Effector CD4-positive, alpha-beta T cell (primary cell): ENCODE measurements at regions not wholly inside any gene's neighbourhood (a gene's known extent, or its start where the extent isn't known, plus 50 kb on each side); places are given as distances from the start of the nearest gene placed in this dataset.

Experiments used
- DNase-seq: peaks from one replicate; pipeline ENCODE4 v3.0.0-alpha.2; 2020

DNA sequence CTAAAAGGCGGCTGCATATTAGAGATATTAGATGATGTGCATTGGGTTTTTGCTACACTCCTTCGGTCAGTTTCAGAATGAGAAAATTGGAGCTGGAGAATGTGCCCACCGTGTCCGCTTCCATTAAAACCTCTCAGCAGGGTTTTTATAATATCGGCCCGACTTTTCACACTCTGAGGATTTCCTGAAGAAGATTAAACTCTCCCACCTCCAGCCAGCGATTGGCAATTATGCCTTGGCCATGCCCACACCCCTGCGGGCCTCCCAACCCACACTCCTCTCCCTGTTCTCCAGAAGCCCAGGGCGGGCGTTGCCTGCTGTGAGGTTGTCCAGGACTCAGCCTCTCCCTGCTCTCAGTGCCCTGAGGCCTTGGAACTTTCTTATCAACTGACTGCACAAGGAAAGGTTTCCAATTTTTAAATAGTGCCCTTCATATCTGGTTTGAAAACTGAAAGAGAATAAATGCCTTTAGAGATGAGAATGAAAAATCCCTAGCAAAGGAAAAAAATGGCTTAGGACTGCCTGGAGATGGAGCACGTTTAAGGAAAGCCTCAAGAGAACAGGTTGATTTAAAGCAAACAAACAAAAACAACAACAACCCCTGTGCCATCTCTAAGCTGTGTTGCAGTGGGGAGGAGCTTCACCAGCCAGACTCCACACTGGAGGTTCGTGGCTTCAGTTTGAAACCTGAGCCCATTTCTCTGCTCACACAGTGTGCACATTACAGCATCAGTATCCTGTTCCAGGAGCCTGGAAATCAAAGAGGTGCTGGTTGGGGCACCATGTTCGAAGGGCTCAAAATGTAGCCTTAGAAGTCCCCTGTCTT is 292.9 kb downstream of the NSG2 start:
- DNase-seq = no peak

DNA sequence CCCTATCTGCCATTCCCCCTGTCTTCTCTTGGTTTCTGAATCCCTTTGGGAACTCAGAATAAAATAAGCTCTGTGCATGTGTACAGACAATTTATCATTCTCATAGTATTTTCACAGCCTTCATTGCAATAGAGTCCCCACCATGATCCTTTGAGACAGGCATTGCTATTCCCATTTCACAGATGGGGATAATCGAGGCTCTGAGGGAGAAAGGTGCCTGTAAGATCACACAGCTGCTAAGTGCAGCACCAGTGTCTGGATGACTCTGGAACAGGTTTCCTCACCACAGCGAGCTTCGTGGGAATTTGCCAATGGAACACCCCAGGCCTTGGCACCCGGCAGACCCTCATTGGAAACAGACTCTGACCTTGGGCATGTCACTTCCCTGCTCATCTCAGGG is 293.6 kb downstream of the NSG2 start:
- no peak for DNase-seq

DNA sequence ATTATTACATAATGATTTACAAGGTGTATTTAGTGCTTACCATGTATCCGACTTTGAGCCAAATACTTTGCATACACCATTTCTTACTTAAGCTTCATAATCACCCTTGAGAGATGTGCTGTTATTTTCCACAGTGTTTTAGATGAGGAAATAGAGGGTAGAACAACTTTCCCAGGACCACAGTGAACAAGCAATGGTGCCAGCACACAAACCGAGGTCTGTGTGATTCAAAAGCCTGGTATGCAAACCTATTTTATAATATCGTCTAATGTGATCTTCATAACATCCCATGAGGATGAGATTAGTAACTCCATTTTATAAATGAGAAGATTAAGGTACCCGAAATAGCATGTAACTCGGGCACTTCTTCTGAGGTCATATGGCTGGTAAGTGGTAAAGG is 294.7 kb downstream of the NSG2 start:
- DNase-seq = no peak

DNA sequence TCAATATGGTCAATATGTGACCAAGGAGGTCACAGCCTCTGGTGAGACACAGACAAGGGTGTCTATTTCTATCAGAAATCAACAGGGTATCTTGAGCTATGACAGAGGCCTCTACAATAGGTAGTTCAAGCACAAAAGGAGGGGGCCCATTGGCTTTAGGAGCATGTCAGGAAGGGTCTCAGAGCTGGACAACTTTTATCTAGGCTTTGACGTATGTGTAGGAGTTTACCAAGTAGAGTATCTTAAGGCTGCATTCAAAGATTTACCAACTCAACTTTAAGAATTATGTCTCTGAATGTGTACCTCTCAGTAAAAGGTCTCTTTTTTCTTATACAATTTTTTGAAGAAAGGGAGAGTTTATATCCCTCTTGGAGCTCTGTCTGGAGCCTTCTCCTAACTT is 297.2 kb downstream of the NSG2 start:
- no peak for DNase-seq

DNA sequence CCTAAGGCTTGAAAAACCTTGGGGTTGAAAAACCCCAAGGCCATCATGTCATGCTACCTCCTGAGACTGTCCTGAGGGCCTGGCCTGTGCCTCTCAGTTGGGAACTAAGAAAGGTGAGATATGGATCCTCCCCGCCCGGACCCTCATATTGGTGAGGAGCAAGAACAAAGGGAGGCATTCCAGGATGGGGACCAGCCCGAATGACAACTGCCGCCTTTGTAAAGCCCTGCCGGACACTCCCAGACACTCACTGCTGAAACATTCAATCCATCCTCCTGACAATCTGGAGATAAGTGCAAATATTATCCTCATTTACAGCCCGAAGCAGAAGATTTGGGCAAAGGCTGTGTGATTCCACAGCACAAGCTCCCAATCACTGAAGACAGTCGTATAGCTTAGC is 298.3 kb downstream of the NSG2 start:
- no peak for DNase-seq

DNA sequence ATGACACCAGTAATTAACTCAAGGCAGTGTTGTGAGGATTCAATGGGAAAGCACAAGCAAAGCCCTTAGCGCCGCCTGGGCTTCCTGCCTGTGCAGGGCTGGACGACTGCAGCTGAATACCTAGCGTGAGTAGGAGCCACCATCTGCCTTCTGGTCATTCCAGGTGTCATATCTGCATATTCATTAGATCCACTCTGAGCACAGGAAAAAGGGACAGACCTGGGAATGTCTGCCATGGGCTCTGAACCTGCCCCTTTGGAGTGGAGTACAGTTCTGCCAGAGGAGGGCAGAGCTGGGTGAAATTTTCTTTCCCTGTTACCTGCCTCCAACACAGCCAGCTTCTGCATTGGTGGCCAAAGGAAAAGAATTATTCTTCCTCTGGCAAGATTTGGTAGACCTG is 298.8 kb downstream of the NSG2 start:
- no peak for DNase-seq

DNA sequence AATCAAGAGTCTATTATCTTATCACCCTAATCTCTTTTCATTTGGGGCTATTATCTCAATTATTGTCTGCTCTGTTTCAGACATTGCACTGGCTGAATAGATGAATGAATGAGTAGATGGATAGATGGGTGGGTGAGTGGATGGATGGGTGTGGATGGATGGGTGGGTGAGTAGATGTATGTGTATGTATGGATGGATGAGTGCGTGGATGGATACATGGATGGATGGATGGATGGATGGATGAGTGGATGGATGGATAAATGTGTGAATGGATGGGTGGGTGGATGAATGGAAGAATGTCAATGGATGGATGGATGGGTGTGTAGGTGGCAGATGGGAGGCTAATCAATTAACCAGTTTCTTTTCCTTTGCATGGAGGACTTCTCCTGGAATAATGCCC is 301.7 kb downstream of the NSG2 start:
- no peak for DNase-seq

DNA sequence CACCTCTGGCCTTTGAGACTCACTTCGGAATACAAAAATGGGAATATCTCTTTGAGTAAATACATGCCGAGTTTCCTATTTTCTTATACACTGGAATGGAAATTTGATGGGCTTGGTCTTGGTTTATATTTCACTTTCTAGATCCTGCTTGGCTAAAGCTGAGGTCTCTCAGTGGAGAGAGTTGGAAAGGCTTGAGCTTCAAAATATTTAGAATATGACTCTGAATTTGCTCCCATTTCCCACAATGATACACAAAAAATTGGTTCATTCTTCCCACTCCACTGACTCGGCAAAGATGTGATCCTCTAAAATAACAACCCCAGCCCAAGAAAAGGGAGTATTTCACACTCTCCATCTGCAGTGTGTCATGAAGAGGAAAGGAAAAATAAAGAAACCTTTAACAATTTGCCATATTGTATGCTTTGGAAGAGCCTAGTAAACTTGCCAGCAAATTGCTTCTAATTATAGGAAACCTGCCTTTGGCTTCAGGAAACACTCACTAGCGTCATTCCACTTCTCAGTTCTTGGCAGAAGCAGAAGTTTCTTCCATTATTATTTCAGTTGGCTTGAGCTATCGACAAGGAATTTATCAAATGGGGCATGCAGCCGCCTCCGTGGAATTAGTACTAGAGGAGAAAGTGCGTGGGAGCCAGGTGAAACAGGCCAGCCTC is 302.9 kb downstream of the NSG2 start:
- no peak for DNase-seq

DNA sequence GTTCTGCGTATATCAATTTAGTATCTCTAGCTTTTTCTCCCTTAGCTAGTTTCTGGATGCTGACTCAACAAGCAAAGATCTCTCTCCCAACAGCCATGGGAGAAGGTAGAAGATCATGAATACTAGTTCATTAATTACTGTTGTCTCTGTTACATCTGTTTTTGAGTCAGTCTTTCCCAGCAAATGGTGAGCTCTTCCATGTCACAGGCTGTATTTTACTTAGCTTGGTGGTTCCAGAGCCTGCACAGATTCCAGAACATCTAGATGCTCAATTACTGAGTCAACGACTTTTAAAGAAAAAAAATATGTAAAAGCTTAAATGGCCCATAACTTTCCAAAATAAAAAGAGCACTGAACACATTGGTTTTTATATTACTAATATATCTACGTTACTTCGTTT is 307.2 kb downstream of the NSG2 start:
- DNase-seq = no peak

DNA sequence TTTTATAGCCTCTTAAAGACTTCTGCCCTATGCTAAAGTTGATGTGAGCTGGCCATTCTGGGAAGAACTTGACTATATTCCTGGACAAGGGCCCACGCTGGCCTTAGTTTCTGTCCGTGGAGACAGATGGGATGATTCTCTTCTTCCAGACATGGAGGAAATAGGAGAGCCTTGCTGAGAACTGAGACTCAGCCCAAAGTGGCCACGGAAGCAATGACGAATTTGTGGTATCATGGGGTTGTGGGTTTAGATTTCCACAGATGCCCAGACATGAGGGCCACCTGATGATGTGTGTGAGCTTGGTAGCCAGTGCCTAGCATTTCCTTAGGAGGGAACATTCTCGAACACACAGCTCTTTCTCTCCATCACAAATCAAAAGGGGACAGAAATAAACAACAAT is 309.1 kb downstream of the NSG2 start:
- DNase-seq = no peak

DNA sequence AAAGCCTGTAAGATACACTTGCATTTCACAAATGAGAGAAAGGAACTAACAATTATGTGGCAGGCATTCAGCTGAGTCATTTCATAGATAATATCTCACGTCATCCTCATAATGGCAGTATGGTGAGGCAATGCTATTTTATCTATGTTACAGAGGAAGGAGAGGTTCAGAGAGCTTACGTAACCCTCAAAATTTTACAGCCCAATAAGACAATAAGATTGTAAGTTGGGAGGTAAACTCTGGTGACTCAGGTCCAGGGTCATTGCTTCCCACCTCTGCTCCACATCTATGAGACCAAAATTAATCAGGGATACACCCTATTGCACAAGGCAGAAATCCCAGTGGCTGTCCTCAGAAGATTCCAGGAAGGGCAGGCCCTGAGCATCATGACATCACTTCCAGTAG is 309.7 kb downstream of the NSG2 start:
- DNase-seq = no peak

DNA sequence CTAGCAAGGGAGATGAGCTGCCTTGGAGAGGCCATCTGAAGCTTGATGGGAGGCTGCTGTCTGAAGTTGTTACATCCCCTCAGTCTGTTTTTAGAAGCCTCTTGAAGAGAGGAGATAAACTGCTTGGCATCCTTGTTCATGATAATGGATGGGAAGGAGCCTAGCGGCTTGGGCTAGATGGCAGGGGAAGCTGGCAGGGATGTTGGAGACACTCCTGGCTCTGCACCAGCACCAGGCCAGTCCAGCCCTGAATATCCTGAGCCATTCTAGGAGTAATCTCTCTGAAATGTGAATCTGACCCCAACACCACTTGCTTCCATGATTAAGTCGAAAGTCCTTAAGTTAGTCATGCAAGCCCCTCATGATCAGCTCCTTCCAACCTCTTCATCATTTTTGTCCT is 310.5 kb downstream of the NSG2 start:
- no peak for DNase-seq

DNA sequence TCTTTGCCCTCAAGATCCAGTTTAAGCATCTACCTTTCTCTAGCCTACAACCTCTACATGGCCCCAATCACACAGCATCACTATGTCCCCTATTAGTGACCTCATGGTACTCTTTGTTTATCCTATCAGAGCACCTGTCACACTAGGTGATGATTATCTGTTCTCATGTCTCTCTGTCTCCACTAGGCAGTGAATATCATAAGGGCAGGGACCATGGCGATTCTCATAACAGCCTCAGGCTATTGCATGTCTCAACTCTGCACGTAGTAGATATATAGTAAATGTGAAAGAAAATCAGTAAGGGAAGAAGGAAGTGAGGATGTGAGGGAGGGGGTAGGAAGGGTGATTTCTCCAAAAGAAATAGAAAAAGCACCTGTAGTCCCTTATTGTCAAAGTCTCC is 311.0 kb downstream of the NSG2 start:
- DNase-seq = no peak

DNA sequence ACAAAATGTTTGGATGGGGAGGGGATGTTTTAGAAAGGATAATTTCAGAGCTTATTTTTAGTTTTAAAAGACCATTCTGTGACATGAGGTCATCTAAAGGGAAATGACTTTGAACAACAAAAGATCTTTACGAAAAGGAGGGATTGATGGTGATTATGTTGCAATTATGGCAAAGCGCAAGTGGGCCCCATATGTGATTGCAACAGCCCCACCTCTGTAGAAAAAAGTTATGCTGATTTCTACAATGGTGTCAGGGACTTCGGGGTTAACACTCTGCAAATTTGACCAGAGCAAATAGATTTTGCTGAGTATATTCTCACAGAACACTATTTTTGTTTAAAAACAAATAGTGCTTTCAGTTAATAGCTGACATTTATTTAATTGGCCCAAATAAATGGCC is 312.8 kb downstream of the NSG2 start:
- DNase-seq = no peak

DNA sequence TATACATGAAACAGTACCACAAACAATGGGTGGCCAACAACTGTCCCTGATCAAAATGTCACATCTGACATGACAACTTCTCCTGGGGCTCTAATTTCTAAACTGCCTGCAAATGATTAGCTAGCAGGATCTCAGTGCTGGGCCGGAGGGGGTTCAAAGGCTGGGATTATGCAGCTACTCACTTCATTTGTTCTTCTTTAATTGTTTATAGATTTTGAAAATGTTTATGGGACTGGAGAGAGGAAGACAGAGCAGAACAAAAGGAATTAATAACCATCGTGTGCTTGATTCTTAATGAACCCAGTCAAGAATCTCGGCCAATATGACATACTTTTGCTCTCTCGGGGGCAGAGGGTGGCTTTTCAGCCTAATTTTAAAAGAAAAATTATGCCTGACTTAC is 313.6 kb downstream of the NSG2 start:
- no peak for DNase-seq

DNA sequence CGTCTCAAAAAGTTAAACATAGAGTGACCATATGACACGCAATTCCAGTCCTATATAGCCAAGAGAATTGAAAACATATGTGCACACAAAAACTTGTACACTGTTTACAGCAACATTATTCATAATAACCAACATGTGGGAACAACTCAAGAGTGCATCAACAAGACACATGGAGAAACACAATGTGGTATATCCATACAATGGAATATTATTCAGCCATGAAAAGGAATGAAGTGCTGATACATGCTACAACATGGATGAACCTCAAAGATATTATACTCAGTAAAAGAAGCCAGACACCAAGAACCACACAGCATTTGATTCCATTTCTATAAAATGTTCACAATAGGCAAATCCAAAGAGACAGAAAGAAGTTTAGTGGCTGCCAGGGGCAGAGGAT is 317.0 kb downstream of the NSG2 start:
- no peak for DNase-seq

DNA sequence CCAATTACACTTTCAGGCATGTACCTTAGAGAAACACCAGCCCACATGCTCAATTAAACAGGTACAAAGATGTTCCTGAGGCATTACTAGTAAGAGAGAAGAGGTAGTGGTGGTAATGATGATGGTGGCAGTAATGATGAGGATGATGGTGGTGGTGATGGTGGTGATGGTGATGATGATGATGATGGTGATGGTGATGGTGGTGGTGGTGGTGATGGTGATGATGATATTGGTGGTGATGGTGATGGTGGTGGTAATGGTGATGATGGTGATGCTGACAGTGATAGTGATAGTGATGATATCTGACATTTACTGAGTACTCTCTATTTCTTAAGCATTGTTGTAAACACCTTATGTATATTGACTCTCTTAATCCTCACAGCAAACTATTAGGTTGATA is 318.4 kb downstream of the NSG2 start:
- DNase-seq = no peak

DNA sequence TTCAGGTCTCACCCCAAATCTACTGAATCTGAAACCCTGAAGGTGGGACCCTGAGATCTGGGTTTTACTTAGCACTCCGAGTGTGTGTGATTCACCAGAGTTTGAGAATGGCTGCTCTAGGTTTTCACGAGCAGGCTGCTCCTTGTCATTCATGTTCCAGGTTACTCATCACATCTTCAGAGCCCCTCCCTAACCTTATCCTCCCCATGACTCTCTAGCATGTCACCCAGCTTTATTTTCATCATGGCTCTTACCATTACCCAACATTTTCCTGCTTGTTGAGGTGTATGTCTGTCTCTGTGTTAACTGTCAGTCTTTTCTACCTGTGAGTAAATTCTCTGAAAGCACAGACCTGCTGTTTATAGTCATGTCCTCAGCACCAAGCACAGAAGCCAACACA is 319.2 kb downstream of the NSG2 start:
- no peak for DNase-seq

DNA sequence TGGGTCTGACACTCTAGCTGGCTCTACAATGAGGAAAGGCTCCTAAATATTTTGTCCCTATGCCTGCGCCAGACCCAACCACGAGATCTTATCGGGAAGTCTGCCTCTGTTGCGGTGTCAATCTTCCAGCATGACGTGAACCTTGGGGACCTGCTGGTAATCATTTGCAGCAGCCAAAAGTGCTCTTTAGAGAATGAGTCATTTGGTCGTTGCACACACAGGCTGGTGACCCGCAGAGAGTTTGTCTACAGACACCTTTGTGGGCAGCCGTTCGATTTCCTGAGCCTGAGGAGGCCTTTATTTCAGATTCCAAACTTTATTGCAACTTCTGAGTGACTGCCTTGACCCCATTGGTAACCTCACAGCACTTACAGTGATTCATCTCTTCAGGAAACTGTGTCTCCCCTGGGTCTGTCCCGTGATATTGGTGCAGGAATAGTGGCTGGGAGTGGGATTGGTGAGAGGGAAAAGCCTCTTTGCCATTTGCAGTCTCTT is 326.1 kb downstream of the NSG2 start:
- DNase-seq = no peak

DNA sequence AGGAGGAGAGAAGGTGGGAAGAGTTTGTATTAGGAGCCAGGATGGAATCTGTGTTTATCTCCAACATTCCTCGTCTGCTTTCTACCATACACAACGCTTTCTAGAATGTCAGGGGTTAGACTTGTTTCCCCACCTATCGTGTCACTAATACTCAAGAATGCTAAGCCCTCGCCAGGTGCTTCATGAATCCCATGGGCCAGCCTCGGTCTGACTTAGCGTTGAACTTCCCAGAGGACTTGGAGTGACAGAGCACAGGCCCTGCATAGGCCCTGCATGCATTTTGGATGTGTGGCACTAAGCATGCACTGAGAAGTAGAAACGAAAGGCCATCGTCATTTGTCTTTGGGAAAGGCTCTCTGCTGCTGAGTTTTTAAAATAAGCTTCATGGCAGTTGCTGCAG is 328.7 kb downstream of the NSG2 start:
- DNase-seq = no peak

DNA sequence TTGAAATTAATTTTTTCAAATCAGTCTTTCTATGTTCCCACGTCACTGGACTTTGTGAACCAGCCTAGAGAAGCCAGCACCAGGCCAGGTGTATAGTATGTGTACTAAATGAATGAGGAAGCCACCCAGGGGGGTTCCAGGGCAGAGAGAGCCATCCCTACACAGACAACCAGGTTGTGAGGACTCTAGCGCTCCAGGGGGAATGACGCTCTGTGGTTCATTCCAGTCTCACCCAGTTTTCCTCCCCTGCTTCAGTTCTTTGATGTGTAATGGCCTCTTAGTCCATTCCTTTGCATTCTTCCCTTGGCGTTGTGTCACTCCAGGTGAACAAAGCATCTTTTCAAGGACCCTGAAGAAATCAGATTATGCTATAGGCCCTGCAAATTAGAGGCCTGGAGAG is 330.6 kb downstream of the NSG2 start:
- DNase-seq = no peak

DNA sequence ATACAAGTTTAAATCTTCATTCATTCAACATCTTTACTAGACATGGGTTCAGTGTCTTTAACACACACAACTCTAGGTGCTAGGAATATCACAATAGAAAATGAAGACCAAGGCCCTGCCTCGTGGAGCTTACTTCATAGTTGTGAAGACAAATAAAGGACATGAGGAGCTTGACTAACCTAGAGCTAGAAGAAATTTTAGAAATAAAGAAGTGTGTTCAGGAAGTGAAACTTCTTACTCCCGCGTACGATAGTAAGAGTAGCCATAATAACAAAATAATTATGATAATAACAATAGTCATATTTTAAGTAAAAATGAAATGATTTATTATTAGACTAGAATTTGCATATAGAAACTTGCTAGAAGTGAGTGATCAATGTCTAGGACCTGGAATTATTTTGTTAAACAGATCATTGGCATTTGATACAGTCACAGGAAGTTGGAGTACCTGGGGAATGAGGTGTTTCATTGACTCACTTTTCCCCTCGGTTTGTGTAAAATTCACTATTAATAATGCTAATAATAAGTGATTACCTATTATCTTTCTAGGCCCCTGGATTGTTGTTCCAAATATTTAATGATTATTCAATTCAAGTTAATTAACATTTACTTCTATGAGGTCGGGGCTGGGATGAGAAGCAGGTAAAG is 331.3 kb downstream of the NSG2 start:
- no peak for DNase-seq

DNA sequence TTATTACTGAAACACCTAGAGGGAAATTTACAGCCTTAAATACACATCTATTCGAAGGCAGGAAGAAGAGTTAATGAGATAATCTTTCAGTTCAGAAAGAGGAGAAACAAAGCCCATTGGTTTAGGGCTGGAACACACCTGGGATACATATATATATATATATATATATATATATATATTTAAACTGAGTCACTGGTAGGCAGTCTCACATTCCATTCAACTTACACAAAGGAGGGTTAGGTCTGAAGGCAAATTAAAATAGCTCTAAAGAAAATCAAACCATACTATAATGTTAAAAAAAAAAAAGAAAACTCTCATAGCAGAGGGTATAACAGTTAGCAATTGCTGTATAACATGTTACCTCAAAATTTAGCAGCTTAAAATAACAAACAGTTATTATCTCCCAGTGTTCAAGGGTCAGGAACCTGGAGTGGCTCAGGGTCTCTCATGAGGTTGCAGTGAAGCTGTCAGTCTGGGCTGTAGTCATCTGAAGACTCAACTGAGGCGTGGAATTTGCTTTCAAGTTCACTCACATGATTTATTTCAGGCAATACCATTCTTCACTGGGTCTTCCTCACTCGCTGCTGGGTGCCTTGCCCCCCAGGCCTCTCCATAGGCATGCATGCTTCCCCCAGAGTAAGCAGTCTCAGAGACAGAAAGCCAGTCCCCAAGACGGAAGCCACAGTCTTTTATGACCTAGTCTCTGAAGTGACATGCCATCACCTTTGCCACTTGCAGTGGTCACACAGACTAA is 332.8 kb downstream of the NSG2 start:
- DNase-seq = no peak
